Suprapubic skin (tissue), 4 donors: ENCODE measurements at regions not wholly inside any gene's neighbourhood (a gene's known extent, or its start where the extent isn't known, plus 50 kb on each side); places are given as distances from the start of the nearest gene placed in this dataset.
"Not testable (repeated sequence)": the region's sequence is repeated elsewhere in the genome, so short reads cannot be mapped to it uniquely, and the experiment has no call there.

Source experiments
- DNase-seq, 2 donors: peaks; one replicate each; pipeline ENCODE4 v3.0.0-alpha.2; 2019; ENCODE audit warnings: low spot score in 2 of 2
- H3K27ac ChIP-seq: fragments of 200-600 bp; sonication (generic); one replicate; pipeline ENCODE4 v1.5.1; 2019
- H3K27me3 ChIP-seq: fragments of 200-600 bp; sonication (generic); one replicate; pipeline ENCODE4 v1.5.1; 2019
- H3K36me3 ChIP-seq: fragments of 200-600 bp; sonication (generic); one replicate; pipeline ENCODE4 v1.5.1; 2019
- H3K4me1 ChIP-seq: fragments of 200-600 bp; sonication (generic); one replicate; pipeline ENCODE4 v1.5.1; 2019
- H3K4me3 ChIP-seq: fragments of 200-600 bp; sonication (generic); one replicate; pipeline ENCODE4 v1.5.1; 2019; ENCODE audit warnings: mild to moderate bottlenecking
- H3K9me3 ChIP-seq: fragments of 200-600 bp; sonication (generic); one replicate; pipeline ENCODE4 v1.5.1; 2019
- EP300 ChIP-seq: sonication (generic); formaldehyde crosslinking; IDR thresholded peaks from one replicate; pipeline ENCODE4 v1.6.1; 2017; ENCODE audit warnings: antibody characterized with exemption
- POLR2A ChIP-seq, 2 donors: fragments of 450-650 bp; IDR thresholded peaks; one replicate each; pipeline ENCODE4 v1.6.1; 2017; ENCODE audit warnings: antibody characterized with exemption in 2 of 2, mild to moderate bottlenecking in 2 of 2, moderate library complexity in 2 of 2
- POLR2AphosphoS5 ChIP-seq, 3 donors: sonication (generic); formaldehyde crosslinking; IDR thresholded peaks; one replicate each; pipeline ENCODE4 v1.6.1; 2017; ENCODE audit warnings: antibody characterized with exemption in 3 of 3
- WGBS: methylation state at CpG from one replicate; pipeline ENCODE4 v1.1.5; 2018; 5-methylcytosine and 5-hydroxymethylcytosine counted together
- TF ChIP-seq, protein P1 (sequence below), 2 donors: fragments of 200-600 bp in 1 of 2; fragments of 450-650 bp in 1 of 2; sonication (generic) in 1 of 2; IDR thresholded peaks; one replicate each; pipeline ENCODE4 v1.5.1; 2016 to 2019; ENCODE audit warnings: antibody characterized with exemption in 2 of 2, mild to moderate bottlenecking in 1 of 2, moderate library complexity in 1 of 2

DNA sequence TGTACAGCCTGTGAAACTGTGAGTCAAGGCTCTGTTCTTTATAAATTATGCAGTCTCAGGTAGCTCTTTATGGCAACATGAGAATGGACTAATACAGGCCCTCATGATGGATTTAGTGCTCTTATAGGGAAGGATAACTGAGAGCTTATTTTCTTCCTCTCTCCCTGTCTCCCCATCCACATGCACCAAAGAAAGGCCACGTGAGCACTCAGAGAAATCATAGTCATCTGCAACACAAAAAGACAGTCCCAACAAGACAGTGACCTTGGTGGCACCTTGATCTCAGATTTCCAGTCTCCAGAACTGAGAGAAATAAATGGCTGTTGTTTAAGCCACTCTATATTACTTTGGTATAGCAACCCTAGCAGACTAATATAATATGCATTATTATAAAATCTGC is 2133.6 kb upstream of the ACO1 start:
- no peak for DNase-seq
- TF ChIP-seq, protein P1, sequence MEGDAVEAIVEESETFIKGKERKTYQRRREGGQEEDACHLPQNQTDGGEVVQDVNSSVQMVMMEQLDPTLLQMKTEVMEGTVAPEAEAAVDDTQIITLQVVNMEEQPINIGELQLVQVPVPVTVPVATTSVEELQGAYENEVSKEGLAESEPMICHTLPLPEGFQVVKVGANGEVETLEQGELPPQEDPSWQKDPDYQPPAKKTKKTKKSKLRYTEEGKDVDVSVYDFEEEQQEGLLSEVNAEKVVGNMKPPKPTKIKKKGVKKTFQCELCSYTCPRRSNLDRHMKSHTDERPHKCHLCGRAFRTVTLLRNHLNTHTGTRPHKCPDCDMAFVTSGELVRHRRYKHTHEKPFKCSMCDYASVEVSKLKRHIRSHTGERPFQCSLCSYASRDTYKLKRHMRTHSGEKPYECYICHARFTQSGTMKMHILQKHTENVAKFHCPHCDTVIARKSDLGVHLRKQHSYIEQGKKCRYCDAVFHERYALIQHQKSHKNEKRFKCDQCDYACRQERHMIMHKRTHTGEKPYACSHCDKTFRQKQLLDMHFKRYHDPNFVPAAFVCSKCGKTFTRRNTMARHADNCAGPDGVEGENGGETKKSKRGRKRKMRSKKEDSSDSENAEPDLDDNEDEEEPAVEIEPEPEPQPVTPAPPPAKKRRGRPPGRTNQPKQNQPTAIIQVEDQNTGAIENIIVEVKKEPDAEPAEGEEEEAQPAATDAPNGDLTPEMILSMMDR (IDR thresholded peaks at IDR 0.05): no peak
- no peak for TF ChIP-seq EP300
- TF ChIP-seq POLR2AphosphoS5 (IDR thresholded peaks at IDR 0.05): no peak
- no peak for TF ChIP-seq POLR2A (IDR thresholded peaks at IDR 0.05)
- Histone ChIP-seq H3K9me3 (no peaks in the 10 kb centered on the region), H3K36me3 (no peaks in the 10 kb centered on the region), H3K4me3 (no peak overlapping the region), H3K4me1 (no peaks in the 10 kb centered on the region), H3K27ac (no peak overlapping the region), H3K27me3 (no peaks in the 10 kb centered on the region)
- WGBS: 54% methylated on average over 1 of the region's 1 CpG

DNA sequence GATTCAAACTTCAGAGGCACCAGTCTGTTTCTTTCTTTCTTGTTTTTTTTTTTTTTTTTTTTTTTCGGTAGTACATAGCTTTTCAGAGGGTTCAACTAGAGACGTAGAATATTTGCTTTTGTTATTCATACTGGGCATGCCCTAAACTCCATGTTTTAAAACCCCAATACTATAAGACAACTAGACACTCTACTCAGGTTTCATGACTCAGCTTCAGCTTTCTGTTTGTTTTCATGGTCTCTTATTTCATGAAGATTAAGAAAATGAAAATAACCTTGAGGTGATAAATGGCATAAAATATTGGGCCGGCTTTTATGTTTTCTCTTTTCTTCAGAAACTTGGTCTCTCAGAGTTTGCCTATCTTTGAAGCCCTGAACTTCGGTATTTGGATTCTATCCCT is 2126.3 kb upstream of the ACO1 start:
- no peak for DNase-seq
- H3K4me1 ChIP-seq: no peaks in the 10 kb centered on the region
- H3K4me3 ChIP-seq: no peak overlapping the region
- no peak overlapping the region for H3K27ac ChIP-seq
- H3K36me3 ChIP-seq: no peaks in the 10 kb centered on the region
- H3K9me3 ChIP-seq: peaks cover 9% of the 10 kb centered on the region
- no peaks in the 10 kb centered on the region for H3K27me3 ChIP-seq
- WGBS: 84% methylated on average over 4 of the region's 4 CpGs
- TF ChIP-seq POLR2AphosphoS5 (IDR thresholded peaks at IDR 0.05) (no peak), POLR2A (IDR thresholded peaks at IDR 0.05) (no peak), EP300 (no peak)
- TF ChIP-seq, protein P1 (IDR thresholded peaks at IDR 0.05): no peak

DNA sequence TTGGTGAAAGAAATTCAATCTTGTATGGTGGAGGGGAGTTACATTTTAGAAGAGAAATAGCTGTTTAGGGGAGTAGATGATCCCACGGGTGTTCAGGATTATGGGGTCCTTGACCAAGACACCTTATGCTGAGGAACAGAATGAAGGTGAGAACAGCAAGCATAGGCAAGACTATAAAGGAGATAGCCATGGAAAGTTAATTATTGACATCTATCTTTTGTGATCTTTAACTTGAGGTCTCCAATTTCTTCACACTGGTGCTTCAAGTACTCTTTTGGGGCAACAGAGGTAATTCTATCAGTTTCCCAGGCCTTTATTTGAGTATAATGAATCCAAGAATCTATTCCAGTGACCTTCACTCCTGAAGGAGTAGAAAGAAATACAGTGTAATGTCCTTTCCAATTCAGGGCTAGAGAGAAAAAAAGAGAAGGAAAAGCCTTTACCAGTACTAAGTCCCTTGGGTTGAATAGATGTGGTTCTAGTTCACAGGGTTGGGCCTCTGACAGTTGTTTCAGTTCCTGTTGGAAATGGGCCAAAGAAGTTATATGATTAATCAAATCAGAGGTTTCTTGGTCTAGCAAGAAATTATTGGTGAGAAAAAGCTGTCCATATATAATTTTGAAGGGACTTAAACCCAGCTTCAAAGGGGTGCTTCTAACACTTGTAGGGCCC is 2104.1 kb upstream of the ACO1 start:
- Histone ChIP-seq H3K27me3 (no peaks in the 10 kb centered on the region), H3K27ac (no peak overlapping the region), H3K4me3 (no peak overlapping the region), H3K4me1 (no peaks in the 10 kb centered on the region), H3K9me3 (peaks cover 4% of the 10 kb centered on the region), H3K36me3 (no peaks in the 10 kb centered on the region)
- DNase-seq: no peak
- WGBS: 96% methylated on average over 1 of the region's 1 CpG
- TF ChIP-seq POLR2AphosphoS5 (IDR thresholded peaks at IDR 0.05) (no peak), POLR2A (IDR thresholded peaks at IDR 0.05) (no peak), EP300 (no peak)
- TF ChIP-seq, protein P1 (IDR thresholded peaks at IDR 0.05): no peak

DNA sequence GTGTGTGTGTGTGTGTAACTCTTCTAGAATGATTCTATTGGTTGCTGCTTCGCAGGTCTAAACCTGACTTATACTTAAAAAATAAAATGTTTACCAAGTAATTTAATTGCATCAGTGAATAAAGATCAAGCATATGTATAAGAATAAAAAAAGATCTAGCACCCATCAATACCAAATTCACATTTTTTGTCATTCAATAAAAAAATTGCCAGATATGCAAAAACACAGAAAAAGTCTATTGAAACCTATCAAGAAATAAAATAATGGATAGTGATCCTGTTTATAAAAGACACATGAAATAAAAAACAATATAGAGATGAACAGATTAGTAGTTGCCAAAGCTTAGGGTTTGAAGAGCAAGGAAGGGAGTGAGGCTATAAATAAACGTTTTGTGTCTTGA is 2095.0 kb upstream of the ACO1 start:
- Histone ChIP-seq H3K4me3 (no peak overlapping the region), H3K27me3 (no peaks in the 10 kb centered on the region), H3K9me3 (no peaks in the 10 kb centered on the region), H3K36me3 (no peaks in the 10 kb centered on the region), H3K27ac (no peak overlapping the region), H3K4me1 (no peaks in the 10 kb centered on the region)
- WGBS: 69% methylated on average over 2 of the region's 2 CpGs
- DNase-seq: no peak
- no peak for TF ChIP-seq POLR2AphosphoS5 (IDR thresholded peaks at IDR 0.05)
- no peak for TF ChIP-seq POLR2A (IDR thresholded peaks at IDR 0.05)
- TF ChIP-seq, protein P1 (IDR thresholded peaks at IDR 0.05): no peak
- no peak for TF ChIP-seq EP300

DNA sequence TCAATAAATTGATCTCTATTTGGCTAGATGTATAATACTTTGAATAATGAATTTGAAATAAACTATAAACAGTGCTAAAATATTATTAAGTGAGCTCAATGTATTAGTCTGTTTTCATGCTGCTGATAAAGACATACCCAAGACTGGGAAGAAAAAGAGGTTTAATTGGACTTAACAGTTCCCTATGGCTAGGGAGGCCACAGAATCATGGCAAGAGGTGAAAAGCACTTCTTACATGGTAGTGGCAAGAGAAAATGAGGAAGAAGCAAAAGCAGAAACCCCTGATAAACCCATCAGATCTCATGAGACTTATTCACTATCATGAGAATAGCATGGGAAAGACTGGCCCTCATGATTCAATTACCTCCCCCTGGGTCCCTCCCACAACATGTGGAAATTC is 2092.4 kb upstream of the ACO1 start:
- H3K36me3 ChIP-seq, DNase-seq, H3K27ac ChIP-seq, H3K4me3 ChIP-seq, H3K4me1 ChIP-seq, H3K27me3 ChIP-seq, H3K9me3 ChIP-seq: not testable (repeated sequence)

DNA sequence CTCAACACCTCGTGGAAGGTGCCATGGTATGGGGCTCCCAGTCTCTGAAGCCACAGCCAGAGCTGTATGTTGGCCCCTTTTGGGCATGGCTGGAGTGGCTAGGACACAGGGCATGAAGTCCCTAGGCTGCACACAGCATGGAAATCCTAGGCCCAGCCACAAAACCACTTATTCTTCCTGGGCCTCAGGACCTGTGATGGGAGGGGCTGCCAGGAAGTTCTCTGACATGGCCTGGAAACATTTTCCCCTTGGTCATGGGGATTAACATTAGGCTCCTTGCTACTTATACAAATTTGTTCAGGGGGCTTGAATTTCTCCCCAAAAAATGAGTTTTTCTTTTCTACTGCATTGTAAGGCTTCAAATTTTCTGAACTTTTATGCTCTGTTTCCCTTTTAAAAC is 2091.2 kb upstream of the ACO1 start:
- Histone ChIP-seq H3K9me3 (no peaks in the 10 kb centered on the region), H3K27ac (no peak overlapping the region), H3K36me3 (no peaks in the 10 kb centered on the region), H3K4me1 (no peaks in the 10 kb centered on the region), H3K27me3 (no peaks in the 10 kb centered on the region), H3K4me3 (no peak overlapping the region)
- no peak for DNase-seq
- 36% methylated on average over 1 of the region's 1 CpG for WGBS
- TF ChIP-seq EP300: no peak
- TF ChIP-seq POLR2AphosphoS5 (IDR thresholded peaks at IDR 0.05): no peak
- no peak for TF ChIP-seq POLR2A (IDR thresholded peaks at IDR 0.05)
- TF ChIP-seq, protein P1 (IDR thresholded peaks at IDR 0.05): no peak
